Heart left ventricle (tissue), 16 donors: ENCODE measurements at regions not wholly inside any gene's neighbourhood (a gene's known extent, or its start where the extent isn't known, plus 50 kb on each side); places are given as distances from the start of the nearest gene placed in this dataset.
"Not testable (repeated sequence)": the region's sequence is repeated elsewhere in the genome, so short reads cannot be mapped to it uniquely, and the experiment has no call there.

Source experiments
- ATAC-seq, 4 donors: fragments of 200-7000 bp; cut with Tn5 transposase; one replicate each; pipeline ENCODE4 v1.9.1; 2020 to 2022; ENCODE audit warnings: moderate library complexity in 4 of 4, mild to moderate bottlenecking in 3 of 4, moderate number of reproducible peaks in 1 of 4
- DNase-seq, 5 donors: peaks; one replicate each; pipeline ENCODE4 v3.0.0-alpha.2; 2020
- H3K27ac ChIP-seq, 12 donors: fragments of 200-600 bp; sonication (generic) in 4 of 12; one replicate each; pipeline versions ENCODE4 v1.5.0 to v1.8.0; 2016 to 2022; ENCODE audit warnings: mild to moderate bottlenecking in 2 of 12
- H3K27me3 ChIP-seq, 9 donors: fragments of 200-600 bp; sonication (generic) in 2 of 9; one replicate each; pipeline versions ENCODE4 v1.5.1 to v1.8.0; 2016 to 2022; ENCODE audit warnings: mild to moderate bottlenecking in 3 of 9
- H3K36me3 ChIP-seq, 9 donors: fragments of 200-600 bp; sonication (generic) in 2 of 9; one replicate each; pipeline versions ENCODE4 v1.5.0 to v1.8.0; 2018 to 2022; ENCODE audit warnings: mild to moderate bottlenecking in 2 of 9
- H3K4me1 ChIP-seq, 12 donors: fragments of 200-600 bp; sonication (generic) in 4 of 12; one replicate each; pipeline versions ENCODE4 v1.5.0 to v1.8.0; 2016 to 2022; ENCODE audit warnings: mild to moderate bottlenecking in 3 of 12
- H3K4me3 ChIP-seq, 12 donors: fragments of 200-600 bp; sonication (generic) in 4 of 12; one replicate each; pipeline versions ENCODE4 v1.5.0 to v1.8.0; 2017 to 2022; ENCODE audit warnings: mild to moderate bottlenecking in 9 of 12, moderate library complexity in 4 of 12
- H3K9me3 ChIP-seq, 12 donors: fragments of 200-600 bp; sonication (generic) in 4 of 12; one replicate each; pipeline versions ENCODE4 v1.5.0 to v1.8.0; 2016 to 2022; ENCODE audit warnings: mild to moderate bottlenecking in 1 of 12
- POLR2A ChIP-seq, 2 donors: fragments of 450-650 bp; IDR thresholded peaks; one replicate each; pipeline ENCODE4 v1.6.1; 2017; ENCODE audit warnings: antibody characterized with exemption in 2 of 2, mild to moderate bottlenecking in 2 of 2, moderate library complexity in 2 of 2
- WGBS, 4 donors: extraction: QIAGEN DNeasy Blood & Tissue Kit in 2 of 4; methylation state at CpG; one replicate each; pipeline versions ENCODE4 v1.1.5 to v1.1.7; 2013 to 2018; 5-methylcytosine and 5-hydroxymethylcytosine counted together
- intact Hi-C, 10 donors: fragments of 100-400 bp; cut with DNase I; formaldehyde crosslinking; loops; one replicate each; pipeline versions ENCODE4 v1.11.1 to v1.14.2; 2022
- TF ChIP-seq, protein P1 (sequence below), 12 donors: fragments of 200-600 bp; sonication (generic) in 4 of 12; IDR thresholded peaks; one replicate each; pipeline versions ENCODE4 v1.5.0 to v1.8.0; 2018 to 2022; ENCODE audit warnings: antibody characterized with exemption in 12 of 12, mild to moderate bottlenecking in 5 of 12
- donor health status: ischemic (EF 13 %, LVEDD 7.1; RV severe dilation, severe dysfunction).
- donor health status: healthy with polysubstance abuse.
- donor health status: DM: no; HTN: yes; CAD: no.
- donor health status: DM: no; HTN: no; CAD: no.
- donor health status: ischemic (EF 25% LVEDD 6.9; RV normal size, moderate dysfunction).
- donor health status: ischemic (EF 25% LVEDD 5.7; RV mildly dilated, moderate dysfunction).
- donor health status: healthy.
- donor health status: DM: yes; HTN: yes; CAD: no.
- donor health status: ischemic (EF 35%, LVEDD 5.7; RV mildly dilated, moderate dysfunction).
- donor health status: nonischemic (EF 11% LVEDD 7.7; RV severe dilation, severe dysfunction).
- donor health status: DM: yes; HTN: yes; CAD: no.
- donor health status: PGD.
- donor health status: ischemic (EF 29% LVEDD 5.4; RV normal size, mild dysfunction).
- donor health status: nonischemic (EF 23%, LVEDD 6.1; RV moderate dilation, normal function).

DNA sequence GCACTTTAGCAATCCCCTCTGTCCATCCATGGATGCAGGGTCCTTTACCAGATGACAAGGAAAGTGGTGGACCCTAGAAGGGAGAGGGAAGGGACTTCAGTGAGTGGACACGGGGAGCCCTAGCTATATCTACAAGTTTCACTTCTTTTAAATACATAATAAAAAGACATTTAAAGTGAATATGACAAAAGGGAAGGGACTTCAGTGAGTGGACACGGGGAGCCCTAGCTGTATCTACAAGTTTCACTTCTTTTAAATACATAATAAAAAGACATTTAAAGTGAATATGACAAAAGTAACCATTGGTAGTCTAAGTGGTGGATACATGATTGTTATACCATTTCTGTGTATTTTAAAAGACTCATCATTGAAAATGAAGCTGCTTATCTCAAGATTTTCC, 81.9 kb upstream of the HES1 start:
- intact Hi-C loops: no loop called here
- DNase-seq (no peak), ATAC-seq (no peak)
- no peak overlapping the region for H3K4me3 ChIP-seq
- no peak overlapping the region for H3K27ac ChIP-seq
- TF ChIP-seq POLR2A (IDR thresholded peaks at IDR 0.05): no peak
- TF ChIP-seq, protein P1, sequence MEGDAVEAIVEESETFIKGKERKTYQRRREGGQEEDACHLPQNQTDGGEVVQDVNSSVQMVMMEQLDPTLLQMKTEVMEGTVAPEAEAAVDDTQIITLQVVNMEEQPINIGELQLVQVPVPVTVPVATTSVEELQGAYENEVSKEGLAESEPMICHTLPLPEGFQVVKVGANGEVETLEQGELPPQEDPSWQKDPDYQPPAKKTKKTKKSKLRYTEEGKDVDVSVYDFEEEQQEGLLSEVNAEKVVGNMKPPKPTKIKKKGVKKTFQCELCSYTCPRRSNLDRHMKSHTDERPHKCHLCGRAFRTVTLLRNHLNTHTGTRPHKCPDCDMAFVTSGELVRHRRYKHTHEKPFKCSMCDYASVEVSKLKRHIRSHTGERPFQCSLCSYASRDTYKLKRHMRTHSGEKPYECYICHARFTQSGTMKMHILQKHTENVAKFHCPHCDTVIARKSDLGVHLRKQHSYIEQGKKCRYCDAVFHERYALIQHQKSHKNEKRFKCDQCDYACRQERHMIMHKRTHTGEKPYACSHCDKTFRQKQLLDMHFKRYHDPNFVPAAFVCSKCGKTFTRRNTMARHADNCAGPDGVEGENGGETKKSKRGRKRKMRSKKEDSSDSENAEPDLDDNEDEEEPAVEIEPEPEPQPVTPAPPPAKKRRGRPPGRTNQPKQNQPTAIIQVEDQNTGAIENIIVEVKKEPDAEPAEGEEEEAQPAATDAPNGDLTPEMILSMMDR (IDR thresholded peaks at IDR 0.05): no peak
- H3K9me3 ChIP-seq: peaks cover 0 to 24% (median 11%) of the 10 kb centered on the region in 12 donors
- H3K27me3 ChIP-seq: peaks cover 0 to 20% (median 0%) of the 10 kb centered on the region in 9 donors
- no peaks in the 10 kb centered on the region for H3K36me3 ChIP-seq
- 91 to 92% (median 92%) methylated on average over 2 of the region's 2 CpGs for WGBS, 4 donors
- H3K4me1 ChIP-seq: peaks cover 0 to 21% (median 7%) of the 10 kb centered on the region in 12 donors

DNA sequence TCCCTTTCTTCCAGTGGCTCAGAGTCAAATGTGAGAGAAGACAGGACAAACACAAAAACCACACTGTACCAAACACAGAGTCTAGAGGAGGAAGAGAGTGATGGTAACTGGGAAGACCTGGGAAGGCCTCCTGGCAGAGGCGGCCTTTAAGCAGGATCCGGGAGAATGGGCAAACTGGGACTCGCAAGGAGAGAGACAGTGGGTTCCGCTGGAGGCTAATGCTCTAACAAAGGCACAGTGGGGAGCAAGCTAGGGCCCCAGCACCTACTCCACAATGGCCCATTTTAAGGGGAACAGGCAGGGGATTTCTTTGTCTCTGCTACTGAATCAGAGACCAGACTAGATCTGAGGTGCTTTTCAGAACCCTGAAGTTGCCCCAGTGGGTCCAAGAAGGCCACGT, 81.4 kb upstream of the HES1 start:
- ATAC-seq: no peak
- Histone ChIP-seq H3K9me3 (peaks cover 0 to 24% (median 11%) of the 10 kb centered on the region in 12 donors), H3K4me1 (peaks cover 0 to 21% (median 7%) of the 10 kb centered on the region in 12 donors), H3K27me3 (peaks cover 0 to 20% (median 0%) of the 10 kb centered on the region in 9 donors), H3K36me3 (no peaks in the 10 kb centered on the region), H3K4me3 (no peak overlapping the region), H3K27ac (no peak overlapping the region)
- TF ChIP-seq POLR2A (IDR thresholded peaks at IDR 0.05): no peak
- TF ChIP-seq, protein P1 (IDR thresholded peaks at IDR 0.05): no peak
- intact Hi-C loops: no loop called here
- no peak for DNase-seq
- whole genome bisulfite sequencing, 4 donors: 95 to 96% (median 95%) methylated on average over 5 of the region's 5 CpGs

DNA sequence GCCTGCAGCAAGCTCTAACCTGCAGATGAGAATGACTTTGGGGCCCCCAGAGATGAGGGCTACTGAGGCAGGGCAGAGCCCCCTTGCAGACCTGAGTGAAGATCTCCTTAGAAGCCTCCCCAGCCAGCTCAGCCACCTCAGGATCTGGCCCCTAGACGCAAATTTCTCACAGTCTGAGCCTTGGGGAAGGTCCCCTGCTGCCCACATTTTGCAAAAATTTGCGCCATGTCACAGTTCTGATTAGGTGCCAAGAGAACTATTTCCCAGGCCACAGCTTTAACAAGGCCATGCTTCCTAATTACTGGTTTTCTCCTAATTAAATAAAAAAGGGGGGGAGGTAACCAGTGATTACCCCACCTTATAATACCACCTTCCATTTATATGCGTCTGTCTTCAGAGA, 81.0 kb upstream of the HES1 start:
- intact Hi-C loops: no loop called here
- no peak for ATAC-seq
- Histone ChIP-seq H3K27me3 (peaks cover 0 to 20% (median 0%) of the 10 kb centered on the region in 9 donors), H3K4me1 (peaks cover 0 to 21% (median 7%) of the 10 kb centered on the region in 12 donors), H3K36me3 (no peaks in the 10 kb centered on the region), H3K9me3 (peaks cover 0 to 22% (median 11%) of the 10 kb centered on the region in 12 donors), H3K27ac (no peak overlapping the region), H3K4me3 (no peak overlapping the region)
- TF ChIP-seq, protein P1 (IDR thresholded peaks at IDR 0.05): no peak
- no peak for TF ChIP-seq POLR2A (IDR thresholded peaks at IDR 0.05)
- no peak for DNase-seq
- WGBS, 4 donors: 87 to 98% (median 96%) methylated on average over 3 of the region's 3 CpGs

DNA sequence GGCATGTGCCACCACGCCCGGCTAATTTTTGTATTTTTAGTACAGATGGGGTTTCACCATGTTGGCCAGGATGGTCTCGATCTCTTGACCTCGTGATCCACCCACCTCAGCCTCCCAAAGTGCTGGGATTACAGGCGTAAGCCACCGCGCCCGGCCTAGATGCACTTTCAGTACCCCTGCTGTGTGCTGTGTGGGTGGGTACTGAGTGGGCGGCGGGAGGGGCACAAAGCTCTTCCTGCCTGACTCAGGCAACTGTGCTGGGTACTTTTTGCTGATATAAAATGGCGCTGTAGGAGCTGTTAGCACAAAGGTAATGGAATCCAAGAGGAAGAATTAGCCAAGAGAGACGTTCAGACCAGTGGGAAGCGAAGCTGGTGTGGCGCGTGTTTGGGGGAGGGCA, 79.6 kb upstream of the HES1 start:
- DNase-seq, H3K9me3 ChIP-seq, H3K4me3 ChIP-seq, ATAC-seq, H3K27ac ChIP-seq, intact Hi-C loops, H3K36me3 ChIP-seq: not testable (repeated sequence)
- peaks cover 0 to 21% (median 7%) of the 10 kb centered on the region in 12 donors for H3K4me1 ChIP-seq
- H3K27me3 ChIP-seq: peaks cover 0 to 20% (median 0%) of the 10 kb centered on the region in 9 donors
- WGBS, 4 donors: 95 to 99% (median 96%) methylated on average over 15 of the region's 15 CpGs
